Forelimb muscle (tissue), 1 donor: ENCODE measurements at regions not wholly inside any gene's neighbourhood (a gene's known extent, or its start where the extent isn't known, plus 50 kb on each side); places are given as distances from the start of the nearest gene placed in this dataset.

ENCODE experiments used
- DNase-seq: peaks from one replicate; pipeline ENCODE4 v3.0.0-alpha.2; 2013; ENCODE audit warnings: low read depth

DNA sequence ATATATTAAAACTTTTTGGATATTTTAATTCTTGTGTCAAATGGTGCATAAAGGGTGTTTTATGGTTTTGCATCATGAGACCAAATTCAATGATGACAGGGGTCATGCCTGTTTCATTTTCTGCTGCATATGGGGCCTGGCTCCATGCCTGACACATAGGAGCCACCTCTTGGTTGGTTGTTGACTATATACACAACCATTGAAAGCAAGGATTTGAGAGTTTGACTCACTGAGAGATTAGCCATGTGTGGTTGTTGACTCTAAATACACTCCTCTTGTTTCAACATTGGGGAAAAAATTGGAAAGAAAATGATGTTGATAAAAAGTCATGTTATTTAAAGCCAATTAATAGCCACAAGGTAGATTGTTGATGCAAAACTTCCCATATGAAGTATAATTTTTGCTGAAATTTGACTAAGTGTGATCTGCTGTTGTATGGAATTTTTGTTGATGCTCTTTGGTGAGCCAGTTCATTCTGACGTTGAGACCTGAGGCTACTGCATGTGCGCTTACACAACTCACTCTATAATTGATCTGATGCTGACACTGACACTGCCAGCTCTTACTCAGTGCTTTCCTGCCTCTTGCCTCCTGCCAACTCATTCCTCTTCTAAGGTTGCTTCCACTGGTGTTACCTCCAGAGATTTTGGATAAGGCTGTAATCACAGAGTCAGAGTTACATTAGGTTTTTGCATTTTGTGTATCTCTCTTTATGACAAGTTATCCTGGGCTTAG is 446.2 kb upstream of the SLC14A2 start:
- DNase-seq = no peak

DNA sequence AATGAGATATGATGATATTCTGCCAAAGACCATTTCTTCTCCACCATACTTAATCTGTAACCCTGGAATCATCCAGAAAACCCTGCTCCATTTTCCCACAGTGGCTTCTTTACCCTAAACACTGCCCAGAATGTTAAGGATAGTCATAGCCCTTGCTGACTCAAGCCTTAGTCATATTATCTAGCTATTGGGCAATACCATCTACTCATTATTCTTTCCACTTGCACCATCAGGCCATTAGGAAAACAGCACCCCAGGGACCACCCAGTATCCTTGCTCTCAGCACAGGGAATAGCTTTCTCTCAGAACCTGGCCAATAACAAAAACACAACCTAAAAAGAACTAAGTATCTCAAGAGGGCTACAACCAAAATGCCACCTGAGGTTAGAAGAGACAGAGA is 445.7 kb upstream of the SLC14A2 start:
- DNase-seq = no peak

DNA sequence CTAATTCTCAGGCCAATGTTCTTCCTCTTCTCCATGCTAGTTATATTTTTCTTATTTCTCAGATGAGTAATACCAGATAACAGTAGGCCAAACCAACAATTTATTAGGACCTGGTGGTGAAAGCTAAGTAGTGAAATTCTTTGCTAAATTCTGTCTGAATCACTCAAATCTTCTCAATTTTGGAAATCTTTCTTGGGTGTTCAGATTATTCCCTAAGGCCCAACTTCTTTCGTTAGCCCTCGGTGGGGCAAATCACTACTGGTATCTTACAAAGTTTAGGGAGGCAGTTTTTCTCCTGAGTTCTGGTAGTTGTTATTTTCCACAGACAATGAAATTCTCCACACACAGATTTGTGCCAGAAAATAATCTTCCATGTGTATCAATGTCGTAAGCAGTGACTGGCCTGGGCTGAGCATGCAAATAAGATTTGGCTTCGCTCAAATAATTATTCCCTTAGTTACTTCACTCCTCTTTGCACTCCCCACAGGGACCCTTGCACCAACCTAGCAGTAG is 443.5 kb upstream of the SLC14A2 start:
- no peak for DNase-seq

DNA sequence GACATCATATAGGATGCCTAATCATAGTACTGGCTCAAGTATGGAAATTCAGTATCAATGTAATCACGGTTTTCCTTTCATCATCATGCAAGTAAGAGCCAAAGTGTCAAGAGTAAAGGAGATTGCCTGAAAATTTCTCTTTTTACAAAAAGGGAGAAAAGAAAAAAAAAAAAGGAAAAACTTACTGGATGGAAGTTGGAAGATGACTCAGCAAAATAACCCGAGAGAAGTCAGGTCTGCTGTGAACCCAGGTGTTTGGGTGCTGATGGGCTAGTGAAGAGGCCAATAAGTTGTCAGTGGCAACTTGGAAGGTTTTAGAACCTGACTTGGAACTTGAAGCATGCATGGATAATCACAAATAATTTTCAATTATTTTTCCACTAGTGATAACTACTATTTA is 441.9 kb upstream of the SLC14A2 start:
- DNase-seq = no peak

DNA sequence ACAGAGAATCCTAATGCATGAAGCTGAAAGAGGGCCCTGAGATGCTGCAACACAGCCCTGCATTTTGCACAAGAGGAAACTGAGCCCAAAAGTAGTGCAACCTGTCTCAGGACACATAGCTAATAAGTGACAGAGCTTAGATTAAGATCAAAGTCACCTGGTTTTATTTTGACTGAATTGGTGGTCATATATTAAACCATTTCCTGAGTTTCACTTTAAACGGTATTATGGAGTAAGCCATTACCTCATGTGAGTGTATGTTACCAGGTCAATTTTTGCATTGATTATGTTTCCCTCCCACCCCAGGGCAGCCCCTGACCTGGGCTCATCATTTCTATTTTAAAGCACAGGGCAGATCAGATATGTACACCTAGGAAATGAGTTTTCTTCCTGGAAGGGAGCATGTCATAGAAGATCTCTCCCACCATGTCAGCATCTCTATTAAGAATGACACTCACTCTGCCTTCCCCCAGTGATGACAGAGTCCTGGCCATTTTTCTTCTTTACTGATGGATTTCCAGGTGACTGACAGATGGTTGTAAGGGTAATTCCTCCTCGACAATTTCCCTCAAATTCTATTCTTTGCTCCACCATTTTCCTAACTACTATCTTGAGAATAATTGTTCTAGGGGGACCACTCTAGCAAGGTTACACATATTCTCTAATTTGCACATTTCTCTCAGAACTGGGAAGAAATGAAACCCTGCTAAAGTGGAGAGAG is 441.3 kb upstream of the SLC14A2 start:
- no peak for DNase-seq

DNA sequence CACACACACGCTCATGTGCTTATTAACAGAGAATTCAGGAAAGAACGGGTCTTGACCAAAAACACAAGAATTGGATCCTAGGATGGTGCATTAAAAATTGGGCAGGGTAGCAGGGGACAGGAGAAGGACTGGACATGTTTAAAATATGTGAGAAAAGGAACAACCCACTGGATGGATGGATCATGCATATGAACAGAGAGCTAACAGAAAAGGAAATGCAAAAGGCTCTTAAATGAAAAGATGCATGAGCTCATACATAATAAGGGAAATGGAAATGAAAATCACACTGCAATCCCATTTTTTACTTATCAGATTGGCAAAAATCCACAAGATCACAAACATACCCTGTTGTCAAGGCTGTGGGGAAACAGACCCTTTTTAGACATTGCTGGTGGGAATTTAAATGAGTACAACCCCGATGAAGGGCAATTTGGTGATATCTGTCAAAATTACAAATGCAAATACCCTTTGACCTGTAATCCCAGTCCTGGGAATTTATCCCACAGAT is 440.6 kb upstream of the SLC14A2 start:
- DNase-seq = no peak

DNA sequence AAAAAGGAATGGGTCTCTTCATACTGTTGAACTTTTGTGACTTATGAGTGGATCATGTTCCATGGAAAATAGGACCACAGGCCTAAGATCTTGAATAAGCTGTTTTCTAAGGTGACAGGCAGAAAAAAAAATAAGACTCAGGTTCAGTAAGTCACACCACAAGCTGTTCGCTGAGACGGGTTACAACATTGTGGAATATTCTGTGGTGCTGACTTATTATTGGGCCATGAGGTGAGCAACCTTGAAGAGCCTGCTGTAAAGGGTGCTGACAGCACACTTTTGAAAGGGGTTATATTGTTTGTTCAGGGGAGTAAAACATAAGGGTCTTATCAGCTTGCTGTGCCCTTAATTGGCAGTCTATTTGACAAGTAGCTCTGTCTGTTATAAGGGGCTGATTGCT is 439.8 kb upstream of the SLC14A2 start:
- no peak for DNase-seq

DNA sequence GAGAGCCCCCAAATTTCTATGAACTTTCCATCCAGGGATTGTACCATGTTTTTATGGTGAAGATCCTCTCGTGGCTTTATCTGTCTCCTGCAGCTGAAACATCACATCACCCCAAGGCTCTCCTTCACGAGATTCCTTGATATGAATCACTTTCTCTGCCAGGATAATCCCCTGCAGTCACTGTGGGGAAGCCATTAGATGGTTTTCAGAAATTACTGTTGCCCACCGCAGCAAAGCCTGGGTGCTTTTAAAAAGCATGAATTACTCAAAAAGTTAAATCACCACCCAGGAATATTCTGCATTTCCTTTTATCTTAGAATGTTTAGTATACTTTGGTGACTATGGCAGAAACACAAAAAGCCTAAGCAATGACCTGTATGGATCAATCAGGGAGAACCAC is 428.4 kb upstream of the SLC14A2 start:
- DNase-seq = no peak

DNA sequence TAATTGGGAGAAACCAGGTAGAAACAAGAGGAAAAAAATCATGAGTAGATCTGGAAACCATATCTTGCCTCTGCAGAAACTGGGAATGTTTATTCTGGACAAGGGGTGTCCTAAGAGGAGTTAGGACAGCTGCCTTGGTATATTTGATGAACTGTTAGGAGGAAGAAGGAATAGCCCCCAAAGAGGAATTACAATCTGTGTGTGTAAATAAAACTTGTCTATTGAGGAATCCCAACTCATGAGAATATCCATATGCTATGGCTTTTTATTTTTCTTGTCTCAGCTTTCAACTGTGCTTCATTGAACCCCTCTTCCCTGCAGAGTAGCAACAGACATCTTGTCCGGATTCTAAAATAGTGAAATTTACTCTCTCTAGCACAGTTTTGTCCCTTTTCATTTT is 423.5 kb upstream of the SLC14A2 start:
- no peak for DNase-seq

DNA sequence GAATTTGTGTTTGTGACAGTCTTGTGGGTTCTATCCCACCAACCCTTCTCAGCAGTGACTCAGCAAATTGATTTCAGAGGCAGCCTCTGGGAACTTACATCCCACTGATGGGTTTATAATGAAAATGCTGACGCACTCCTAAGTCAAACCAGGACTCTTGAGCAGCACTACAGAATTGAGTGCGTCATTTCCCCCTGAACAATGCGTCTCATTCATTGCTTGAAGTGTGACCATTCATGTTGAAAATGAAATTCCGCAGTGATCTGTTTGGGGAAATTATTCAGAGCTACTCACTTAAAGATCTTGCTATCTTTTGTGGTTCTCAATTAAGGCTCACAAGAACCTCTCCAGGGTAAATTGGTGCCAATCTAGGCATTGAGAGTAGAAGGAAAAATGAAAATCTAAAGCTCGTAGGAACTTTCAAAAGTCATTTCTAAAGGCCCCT is 417.7 kb upstream of the SLC14A2 start:
- no peak for DNase-seq

DNA sequence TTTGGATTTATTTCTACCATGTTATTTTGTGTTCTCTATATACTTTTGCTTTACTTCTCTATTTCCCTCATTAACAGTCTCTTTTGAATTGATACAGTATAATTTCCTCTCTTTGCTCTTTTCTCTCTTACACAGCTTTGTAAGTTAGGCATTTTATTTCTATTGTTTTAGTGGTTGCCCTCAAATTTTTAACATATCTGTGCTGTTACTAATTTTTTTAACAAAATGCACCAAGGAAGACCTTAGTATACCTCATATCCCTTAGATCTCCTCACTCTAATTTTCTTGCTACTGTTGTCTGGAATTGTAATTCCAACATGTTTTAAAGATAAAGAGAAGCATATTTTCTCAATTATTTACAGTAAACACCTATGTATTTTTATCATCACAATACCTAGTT is 416.8 kb upstream of the SLC14A2 start:
- no peak for DNase-seq

DNA sequence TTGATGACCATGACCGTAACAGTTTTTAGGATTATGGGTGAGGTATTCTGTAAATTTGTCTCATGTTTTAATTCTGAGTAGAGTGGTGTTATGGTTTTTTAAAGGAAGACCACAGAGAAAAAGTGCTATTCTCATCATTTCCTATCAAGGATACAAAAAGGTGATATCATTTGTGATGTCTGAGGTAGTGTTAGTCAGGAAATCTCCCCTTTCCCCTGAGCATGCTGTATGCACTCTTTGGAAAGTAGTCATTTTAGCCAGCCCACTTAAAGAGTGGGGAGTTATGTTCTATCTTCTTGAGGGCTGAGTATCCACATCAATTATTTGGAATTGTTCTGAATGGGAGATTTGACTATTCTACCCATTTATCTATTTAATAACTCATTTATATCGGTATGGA is 414.2 kb upstream of the SLC14A2 start:
- DNase-seq = no peak

DNA sequence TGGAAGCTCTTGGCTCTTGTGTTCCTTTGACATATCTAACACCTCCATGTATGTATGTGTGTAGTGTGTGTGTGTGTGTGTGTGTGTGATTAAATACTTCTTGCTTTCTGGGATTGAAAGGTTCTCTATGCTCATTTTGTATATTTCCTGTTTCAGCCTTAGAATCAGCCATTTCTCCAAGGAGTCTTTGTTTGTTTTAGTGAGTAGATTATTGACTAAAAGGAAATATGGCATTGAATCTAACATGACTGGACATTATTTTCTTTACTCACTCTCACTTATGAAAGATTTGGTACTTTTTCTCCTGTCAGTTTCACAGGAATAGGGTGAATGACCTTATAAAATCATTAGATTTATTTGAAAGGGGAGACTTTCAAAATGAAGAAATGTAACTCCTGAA is 413.8 kb upstream of the SLC14A2 start:
- no peak for DNase-seq

DNA sequence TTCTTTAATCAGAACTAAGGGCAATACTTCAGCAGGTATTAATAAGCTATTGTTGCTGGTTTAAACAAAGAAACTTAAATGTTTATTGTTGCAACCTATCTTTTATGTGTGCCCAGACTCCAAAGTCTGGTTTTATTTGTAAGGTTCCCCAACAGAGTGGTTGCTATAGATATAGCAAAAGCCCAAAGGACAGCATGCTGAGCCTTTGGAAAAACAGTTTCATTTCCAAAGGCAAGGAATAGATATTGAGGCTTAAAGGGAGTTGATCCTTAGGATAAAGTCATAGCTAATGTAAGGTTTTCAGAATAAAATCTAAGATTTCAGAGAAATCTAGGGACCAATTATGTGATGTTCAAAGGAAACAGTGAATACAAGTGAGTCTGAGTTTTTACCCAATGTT is 413.2 kb upstream of the SLC14A2 start:
- DNase-seq = peak; percentile 36

DNA sequence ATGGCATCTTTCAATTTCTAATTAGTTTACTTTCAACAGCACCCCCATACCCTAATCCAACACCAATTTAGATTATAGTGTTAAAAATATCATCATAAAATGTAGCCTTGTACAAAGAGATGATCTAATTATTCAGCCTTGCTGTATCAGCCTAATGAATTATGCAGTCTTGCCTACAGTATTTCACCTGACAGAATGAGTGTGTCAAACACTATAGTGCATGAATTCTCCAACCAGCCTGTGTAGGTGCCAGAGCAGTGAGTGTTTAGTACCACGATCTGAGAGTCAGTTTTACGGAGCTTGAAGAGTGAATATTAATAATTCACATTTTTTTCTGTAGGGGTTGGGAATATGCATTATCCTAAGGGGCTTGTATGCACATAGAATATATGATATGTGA is 411.6 kb upstream of the SLC14A2 start:
- DNase-seq = no peak

DNA sequence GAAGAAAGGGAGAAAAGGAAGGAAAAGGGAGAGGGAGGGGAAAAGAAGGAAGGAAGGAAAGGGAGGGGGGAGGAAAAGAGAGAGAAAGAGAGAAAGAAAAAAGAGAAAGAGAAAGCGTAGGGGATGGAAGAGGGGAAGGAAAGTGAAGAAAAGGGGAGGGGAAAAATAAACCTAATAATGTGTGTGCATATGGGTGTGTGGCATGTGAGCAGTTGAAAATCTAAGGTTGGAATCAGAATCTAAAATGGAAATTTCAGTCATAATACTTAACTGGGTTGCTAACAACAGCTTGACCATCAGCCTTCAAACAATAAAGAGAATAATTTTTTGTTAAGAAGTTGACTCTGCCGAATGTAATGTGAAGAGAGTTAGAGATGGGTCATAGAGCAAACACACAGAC is 407.9 kb upstream of the SLC14A2 start:
- no peak for DNase-seq

DNA sequence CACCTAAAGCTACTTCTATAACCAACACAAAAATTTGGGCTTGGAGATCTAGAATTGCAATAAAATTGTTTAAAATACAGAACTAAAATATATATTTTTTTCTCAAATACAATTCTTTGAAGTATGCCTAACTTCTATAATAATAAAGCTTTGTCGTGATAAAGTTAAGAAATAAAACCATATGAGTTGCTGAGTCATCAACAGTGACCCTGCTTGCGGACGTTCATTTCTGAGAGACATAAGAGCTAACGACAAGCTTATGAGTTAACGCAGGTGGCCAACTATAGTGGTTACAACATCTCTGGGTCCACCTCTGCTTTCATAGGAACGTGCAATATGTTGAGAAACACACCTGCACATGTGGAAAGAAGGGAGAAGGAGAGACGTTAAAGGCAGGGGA is 407.1 kb upstream of the SLC14A2 start:
- no peak for DNase-seq

DNA sequence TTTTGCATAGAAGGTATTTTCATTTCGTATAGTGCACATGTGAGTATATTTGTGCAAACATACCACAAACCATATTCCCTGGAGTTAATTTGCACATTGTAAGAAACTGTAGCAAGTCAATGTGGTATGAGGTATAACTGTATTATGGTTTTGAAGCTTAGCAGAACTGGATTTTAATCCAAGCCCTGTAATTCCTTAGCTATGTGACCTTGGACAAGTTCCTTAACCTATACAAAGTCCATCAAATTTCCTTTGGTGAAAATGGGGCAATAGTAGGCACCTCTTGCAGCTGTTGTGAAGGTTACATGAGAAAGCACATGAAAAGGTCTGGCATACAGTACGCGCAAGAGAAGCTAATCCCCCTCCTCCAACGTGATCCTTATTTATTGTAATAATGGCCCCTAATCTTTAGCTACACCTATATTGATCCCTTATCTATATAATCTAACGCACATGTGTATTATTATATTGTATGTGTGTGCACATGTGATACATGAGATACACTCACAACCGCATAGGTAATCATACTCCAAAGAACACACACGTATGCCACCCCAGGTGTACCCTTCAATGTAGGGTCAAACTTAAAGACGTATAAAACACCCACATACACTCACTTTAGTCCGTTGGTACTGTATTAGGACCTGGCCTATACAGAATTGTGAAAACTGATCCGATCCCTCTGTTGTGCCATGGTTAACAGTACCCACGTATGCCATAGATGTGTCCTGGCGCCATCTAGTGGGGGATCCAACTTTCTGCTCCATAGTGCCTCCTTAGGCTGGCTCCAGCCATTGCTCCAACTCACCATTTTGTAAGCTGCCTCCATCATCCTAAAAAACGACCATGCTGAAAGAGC is 402.9 kb upstream of the SLC14A2 start:
- peak; percentile 13 for DNase-seq

DNA sequence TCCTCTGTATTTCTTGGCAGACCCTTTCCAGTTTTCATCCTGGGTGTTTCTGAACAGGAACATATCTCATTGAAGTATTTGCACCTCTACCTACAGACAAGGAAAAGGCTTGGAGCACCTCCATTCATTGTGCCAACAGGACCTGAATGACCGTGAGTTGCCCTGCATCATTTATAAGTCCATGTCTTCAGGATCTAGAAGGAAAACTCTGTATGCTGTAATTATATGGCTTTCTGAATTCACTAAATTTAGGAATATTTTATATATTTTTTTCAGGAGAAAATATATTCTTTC is 402.3 kb upstream of the SLC14A2 start:
- DNase-seq = no peak

DNA sequence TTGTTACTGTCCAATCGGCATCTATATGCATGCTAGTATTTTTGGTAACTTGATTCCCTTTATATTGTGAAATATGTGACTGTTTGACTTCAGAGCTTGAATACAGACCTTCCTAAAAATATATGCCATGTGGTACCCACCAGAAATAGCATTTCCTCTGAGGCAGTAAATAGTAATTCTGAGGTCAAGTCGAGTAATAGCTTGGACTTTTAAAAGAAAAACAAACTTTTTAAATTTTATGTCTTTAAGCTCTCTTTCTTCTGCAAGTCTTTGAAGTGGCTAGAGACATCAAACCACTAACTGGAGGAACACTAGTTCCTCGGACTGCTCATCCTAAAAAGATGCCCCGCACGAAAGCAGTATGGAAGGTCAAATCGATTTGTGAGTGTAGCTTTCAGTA is 396.8 kb upstream of the SLC14A2 start:
- no peak for DNase-seq

DNA sequence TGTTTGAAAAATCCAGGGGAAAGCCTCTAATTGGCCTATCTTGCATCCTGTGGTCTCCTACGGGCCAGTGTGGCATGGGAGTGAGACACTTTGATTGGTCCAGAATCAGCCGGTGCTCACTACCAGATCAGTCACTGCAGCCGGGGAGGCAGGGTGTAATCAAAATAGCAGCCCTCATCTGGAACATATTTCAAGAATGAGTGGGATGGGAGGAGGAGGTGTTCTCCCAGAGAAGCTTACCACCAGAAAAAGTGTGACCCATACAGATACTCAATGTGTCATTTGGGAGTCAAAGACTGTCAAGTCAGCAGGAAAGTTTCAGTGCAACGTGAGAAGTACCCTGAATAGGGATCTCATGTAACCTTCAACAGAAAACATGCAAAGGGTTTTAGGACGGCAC is 393.9 kb upstream of the SLC14A2 start:
- no peak for DNase-seq

DNA sequence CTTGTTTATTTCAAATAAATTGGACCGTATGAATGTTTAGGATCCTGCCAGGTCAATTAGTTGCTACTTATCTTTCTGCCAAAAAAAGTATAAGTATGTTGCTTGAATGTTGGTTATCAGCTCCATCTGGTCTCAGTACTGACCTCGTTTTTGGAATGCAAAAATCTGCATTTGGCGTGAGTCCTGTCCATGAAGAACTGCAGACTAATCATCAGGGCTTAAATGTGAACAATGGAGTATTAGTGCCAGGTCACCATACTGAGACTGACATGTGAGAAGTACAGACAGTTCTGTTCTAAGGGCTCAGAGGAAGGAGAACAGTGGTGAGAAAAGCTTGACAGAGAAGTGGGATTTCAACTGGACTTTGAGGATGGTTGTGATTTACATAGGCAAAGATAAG is 393.1 kb upstream of the SLC14A2 start:
- no peak for DNase-seq
